ENCODE measurements at regions not wholly inside any gene's neighbourhood (a gene's known extent, or its start where the extent isn't known, plus 50 kb on each side); places are given as distances from the start of the nearest gene placed in this dataset.

- no peak overlapping the region for H3K27ac ChIP-seq (ENCODE audit: insufficient read depth, low read depth, low read length, poor library complexity, severe bottlenecking)
- no peaks in the 10 kb centered on the region for H3K36me3 ChIP-seq (ENCODE audit: control insufficient read depth, insufficient read depth, low read length)
- H3K27me3 ChIP-seq (ENCODE audit: control insufficient read depth, insufficient read depth, low read length, poor library complexity, severe bottlenecking), result no peaks in the 10 kb centered on the region
- no peak overlapping the region for H3K4me3 ChIP-seq (ENCODE audit: insufficient read depth, low read depth, low read length)
- no peaks in the 10 kb centered on the region for H3K9me3 ChIP-seq (ENCODE audit: control insufficient read depth, low read length)
- no peaks in the 10 kb centered on the region for H3K4me1 ChIP-seq (ENCODE audit: control insufficient read depth, insufficient read depth, low read length)
- WGBS, 2 experiments, result 88 to 90% methylated on average over 5 of the region's 5 CpGs
Observed at GRCh38 chr11:32226480-32226879, 135.6 kb downstream of the RCN1 start.

GRCh38 chr11:32229576-32230240, 138.8 kb downstream of the RCN1 start:
- Histone ChIP-seq H3K4me3 (ENCODE audit: insufficient read depth, low read depth, low read length) (no peak overlapping the region), H3K36me3 (ENCODE audit: control insufficient read depth, insufficient read depth, low read length) (no peaks in the 10 kb centered on the region), H3K9me3 (ENCODE audit: control insufficient read depth, low read length) (no peaks in the 10 kb centered on the region), H3K27me3 (ENCODE audit: control insufficient read depth, insufficient read depth, low read length, poor library complexity, severe bottlenecking) (no peaks in the 10 kb centered on the region), H3K4me1 (ENCODE audit: control insufficient read depth, insufficient read depth, low read length) (no peaks in the 10 kb centered on the region), H3K27ac (ENCODE audit: insufficient read depth, low read depth, low read length, poor library complexity, severe bottlenecking) (no peak overlapping the region)
- WGBS, 2 experiments, result 94 to 95% methylated on average over 13 of the region's 13 CpGs

- H3K4me3 ChIP-seq (ENCODE audit: insufficient read depth, low read depth, low read length), result no peak overlapping the region
- no peaks in the 10 kb centered on the region for H3K9me3 ChIP-seq (ENCODE audit: control insufficient read depth, low read length)
- 55 to 56% methylated on average over 3 of the region's 3 CpGs for WGBS, 2 experiments
- H3K4me1 ChIP-seq (ENCODE audit: control insufficient read depth, insufficient read depth, low read length), result no peaks in the 10 kb centered on the region
- no peak overlapping the region for H3K27ac ChIP-seq (ENCODE audit: insufficient read depth, low read depth, low read length, poor library complexity, severe bottlenecking)
- H3K27me3 ChIP-seq (ENCODE audit: control insufficient read depth, insufficient read depth, low read length, poor library complexity, severe bottlenecking), result no peaks in the 10 kb centered on the region
- H3K36me3 ChIP-seq (ENCODE audit: control insufficient read depth, insufficient read depth, low read length), result no peaks in the 10 kb centered on the region
Observed at GRCh38 chr11:32231909-32232493, 141.1 kb downstream of the RCN1 start.

- H3K9me3 ChIP-seq (ENCODE audit: control insufficient read depth, low read length), result no peaks in the 10 kb centered on the region
- no peak overlapping the region for H3K27ac ChIP-seq (ENCODE audit: insufficient read depth, low read depth, low read length, poor library complexity, severe bottlenecking)
- 91 to 98% methylated on average over 4 of the region's 4 CpGs for WGBS, 2 experiments
- H3K4me1 ChIP-seq (ENCODE audit: control insufficient read depth, insufficient read depth, low read length), result no peaks in the 10 kb centered on the region
- H3K27me3 ChIP-seq (ENCODE audit: control insufficient read depth, insufficient read depth, low read length, poor library complexity, severe bottlenecking), result no peaks in the 10 kb centered on the region
- H3K4me3 ChIP-seq (ENCODE audit: insufficient read depth, low read depth, low read length), result no peak overlapping the region
- no peaks in the 10 kb centered on the region for H3K36me3 ChIP-seq (ENCODE audit: control insufficient read depth, insufficient read depth, low read length)
Observed at GRCh38 chr11:32232516-32232915, 141.6 kb downstream of the RCN1 start.

- Histone ChIP-seq H3K36me3 (ENCODE audit: control insufficient read depth, insufficient read depth, low read length) (no peaks in the 10 kb centered on the region), H3K27ac (ENCODE audit: insufficient read depth, low read depth, low read length, poor library complexity, severe bottlenecking) (no peak overlapping the region), H3K4me3 (ENCODE audit: insufficient read depth, low read depth, low read length) (no peak overlapping the region), H3K27me3 (ENCODE audit: control insufficient read depth, insufficient read depth, low read length, poor library complexity, severe bottlenecking) (no peaks in the 10 kb centered on the region), H3K4me1 (ENCODE audit: control insufficient read depth, insufficient read depth, low read length) (no peaks in the 10 kb centered on the region), H3K9me3 (ENCODE audit: control insufficient read depth, low read length) (no peaks in the 10 kb centered on the region)
- WGBS, 2 experiments, result 89 to 92% methylated on average over 4 of the region's 4 CpGs
Observed at GRCh38 chr11:32233276-32233675, 142.4 kb downstream of the RCN1 start.

GRCh38 chr11:32233928-32234327, 143.1 kb downstream of the RCN1 start:
- H3K27ac ChIP-seq (ENCODE audit: insufficient read depth, low read depth, low read length, poor library complexity, severe bottlenecking), result no peak overlapping the region
- no peaks in the 10 kb centered on the region for H3K4me1 ChIP-seq (ENCODE audit: control insufficient read depth, insufficient read depth, low read length)
- 0% methylated on average over 2 of the region's 2 CpGs for WGBS, 2 experiments
- H3K27me3 ChIP-seq (ENCODE audit: control insufficient read depth, insufficient read depth, low read length, poor library complexity, severe bottlenecking), result no peaks in the 10 kb centered on the region
- no peak overlapping the region for H3K4me3 ChIP-seq (ENCODE audit: insufficient read depth, low read depth, low read length)
- H3K36me3 ChIP-seq (ENCODE audit: control insufficient read depth, insufficient read depth, low read length), result no peaks in the 10 kb centered on the region
- H3K9me3 ChIP-seq (ENCODE audit: control insufficient read depth, low read length), result no peaks in the 10 kb centered on the region

GRCh38 chr11:32244453-32244852, 153.6 kb downstream of the RCN1 start:
- Histone ChIP-seq H3K27me3 (ENCODE audit: control insufficient read depth, insufficient read depth, low read length, poor library complexity, severe bottlenecking) (no peaks in the 10 kb centered on the region), H3K36me3 (ENCODE audit: control insufficient read depth, insufficient read depth, low read length) (no peaks in the 10 kb centered on the region), H3K4me3 (ENCODE audit: insufficient read depth, low read depth, low read length) (no peak overlapping the region)

GRCh38 chr11:32253706-32254105, 162.8 kb downstream of the RCN1 start:
- Histone ChIP-seq H3K4me1 (ENCODE audit: control insufficient read depth, insufficient read depth, low read length) (no peaks in the 10 kb centered on the region), H3K27ac (ENCODE audit: insufficient read depth, low read depth, low read length, poor library complexity, severe bottlenecking) (no peak overlapping the region), H3K27me3 (ENCODE audit: control insufficient read depth, insufficient read depth, low read length, poor library complexity, severe bottlenecking) (no peaks in the 10 kb centered on the region), H3K36me3 (ENCODE audit: control insufficient read depth, insufficient read depth, low read length) (no peaks in the 10 kb centered on the region), H3K9me3 (ENCODE audit: control insufficient read depth, low read length) (no peaks in the 10 kb centered on the region), H3K4me3 (ENCODE audit: insufficient read depth, low read depth, low read length) (no peak overlapping the region)
- WGBS, 2 experiments, result 92 to 95% methylated on average over 3 of the region's 3 CpGs

More at GRCh38 chr11:32244453-32244852, 153.6 kb downstream of the RCN1 start:
- no peak overlapping the region for H3K27ac ChIP-seq (ENCODE audit: insufficient read depth, low read depth, low read length, poor library complexity, severe bottlenecking)
- H3K4me1 ChIP-seq (ENCODE audit: control insufficient read depth, insufficient read depth, low read length), result no peaks in the 10 kb centered on the region
- H3K9me3 ChIP-seq (ENCODE audit: control insufficient read depth, low read length), result no peaks in the 10 kb centered on the region

- 57 to 66% methylated on average over 4 to 5 of the region's 8 CpGs for WGBS, 2 experiments
- Histone ChIP-seq H3K27me3 (ENCODE audit: control insufficient read depth, insufficient read depth, low read length, poor library complexity, severe bottlenecking) (no peaks in the 10 kb centered on the region), H3K4me1 (ENCODE audit: control insufficient read depth, insufficient read depth, low read length) (no peaks in the 10 kb centered on the region), H3K36me3 (ENCODE audit: control insufficient read depth, insufficient read depth, low read length) (no peaks in the 10 kb centered on the region), H3K27ac (ENCODE audit: insufficient read depth, low read depth, low read length, poor library complexity, severe bottlenecking) (no peak overlapping the region), H3K4me3 (ENCODE audit: insufficient read depth, low read depth, low read length) (no peak overlapping the region), H3K9me3 (ENCODE audit: control insufficient read depth, low read length) (no peaks in the 10 kb centered on the region)
Observed at GRCh38 chr11:32255841-32256240, 165.0 kb downstream of the RCN1 start.

GRCh38 chr11:32256466-32256865, 165.6 kb downstream of the RCN1 start:
- WGBS, 2 experiments, result 91 to 96% methylated on average over 3 to 4 of the region's 4 CpGs
- no peaks in the 10 kb centered on the region for H3K36me3 ChIP-seq (ENCODE audit: control insufficient read depth, insufficient read depth, low read length)
- H3K4me3 ChIP-seq (ENCODE audit: insufficient read depth, low read depth, low read length), result no peak overlapping the region
- H3K4me1 ChIP-seq (ENCODE audit: control insufficient read depth, insufficient read depth, low read length), result no peaks in the 10 kb centered on the region
- H3K27me3 ChIP-seq (ENCODE audit: control insufficient read depth, insufficient read depth, low read length, poor library complexity, severe bottlenecking), result no peaks in the 10 kb centered on the region
- no peaks in the 10 kb centered on the region for H3K9me3 ChIP-seq (ENCODE audit: control insufficient read depth, low read length)
- H3K27ac ChIP-seq (ENCODE audit: insufficient read depth, low read depth, low read length, poor library complexity, severe bottlenecking), result no peak overlapping the region
